ENCODE measurements at regions not wholly inside any gene's neighbourhood (a gene's known extent, or its start where the extent isn't known, plus 50 kb on each side); places are given as distances from the start of the nearest gene placed in this dataset.

DNA sequence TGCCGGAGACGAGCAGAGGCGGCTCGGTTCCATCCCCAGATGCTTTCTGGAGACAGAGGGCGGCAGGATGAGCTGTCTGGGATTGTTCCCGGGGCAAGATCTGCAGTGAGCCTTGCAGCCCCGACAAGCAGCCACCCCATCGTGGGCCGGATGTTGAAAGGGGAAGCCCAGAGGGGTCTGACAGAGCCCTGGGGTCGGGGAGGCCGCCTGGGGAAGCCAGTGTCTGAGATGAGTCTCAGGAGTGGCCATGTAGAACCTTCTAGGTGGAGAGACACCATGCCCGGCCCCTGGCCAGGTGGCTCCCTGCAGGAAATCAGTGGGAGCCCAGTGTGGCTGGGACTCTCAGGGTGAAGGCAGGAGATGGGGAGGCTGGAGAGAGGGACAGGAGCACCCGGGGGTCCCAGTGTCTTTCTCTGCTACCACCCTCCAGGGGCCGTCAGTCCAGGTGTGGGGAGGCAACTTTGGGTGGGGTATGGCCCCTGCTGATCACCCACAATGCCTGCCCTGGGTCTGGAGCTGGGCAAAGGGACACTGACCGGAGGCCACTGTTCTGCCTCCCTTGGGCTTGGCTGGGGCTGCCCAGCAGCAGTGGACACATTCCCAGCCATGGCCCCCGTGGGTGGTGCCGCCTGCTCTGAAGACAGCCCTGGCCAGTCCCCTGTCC, 128.3 kb upstream of the HS6ST1 start:
- no peaks in the 10 kb centered on the region for H3K4me1 Mint-ChIP-seq

DNA sequence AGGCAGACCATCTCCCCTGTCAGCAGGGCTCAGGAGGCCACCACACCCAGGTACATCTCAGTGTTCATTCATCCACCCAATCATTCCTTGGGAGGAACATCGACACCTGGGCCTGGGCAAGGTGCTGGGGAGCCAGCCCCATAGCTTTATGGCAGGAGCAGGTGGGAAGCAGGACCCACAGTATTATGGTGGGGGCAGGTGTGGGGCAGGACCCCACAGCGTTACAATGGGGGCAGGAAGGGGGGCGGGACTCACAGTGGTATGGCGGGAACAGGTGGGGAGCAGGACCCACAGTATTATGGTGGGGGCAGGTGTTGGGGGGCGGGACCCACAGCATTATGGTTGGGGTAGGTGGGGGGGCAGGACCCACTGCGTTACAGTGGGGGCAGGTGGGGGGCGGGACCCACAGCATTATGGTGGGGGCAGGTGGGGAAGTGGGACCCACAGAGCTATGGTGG, 128.9 kb upstream of the HS6ST1 start:
- no peak for DNase-seq
- H3K36me3 Mint-ChIP-seq = no peaks in the 10 kb centered on the region
- peaks cover 0 to 8% (median 3%) of the 10 kb centered on the region in 3 donors for H3K27me3 Mint-ChIP-seq (ENCODE audit: low read depth in 3 of 3)
- H3K27ac Mint-ChIP-seq = no peak overlapping the region
- H3K4me3 Mint-ChIP-seq = no peak overlapping the region
- H3K4me1 Mint-ChIP-seq = no peaks in the 10 kb centered on the region
- H3K9me3 Mint-ChIP-seq = peaks cover 0 to 1% (median 0%) of the 10 kb centered on the region in 6 donors

More for the DNA sequence above, 128.3 kb upstream of the HS6ST1 start:
- H3K9me3 Mint-ChIP-seq = no peaks in the 10 kb centered on the region
- H3K27me3 Mint-ChIP-seq (ENCODE audit: low read depth in 3 of 3) = peaks cover 0 to 5% (median 3%) of the 10 kb centered on the region in 3 donors
- no peaks in the 10 kb centered on the region for H3K36me3 Mint-ChIP-seq
- H3K4me3 Mint-ChIP-seq = no peak overlapping the region
- H3K27ac Mint-ChIP-seq = no peak overlapping the region
- no peak for DNase-seq

GRCh38 chr2:128448331-128449225, 129.9 kb upstream of the HS6ST1 start:
- Mint-ChIP-seq H3K36me3 (no peaks in the 10 kb centered on the region), H3K27ac (no peak overlapping the region), H3K9me3 (peaks cover 0 to 1% (median 0%) of the 10 kb centered on the region in 6 donors), H3K4me1 (no peaks in the 10 kb centered on the region), H3K27me3 (ENCODE audit: low read depth in 3 of 3) (peaks cover 0 to 12% (median 3%) of the 10 kb centered on the region in 3 donors), H3K4me3 (no peak overlapping the region)
- no peak for DNase-seq

- H3K27ac Mint-ChIP-seq = no peak overlapping the region
Observed at GRCh38 chr2:128449226-128450061, 130.8 kb upstream of the HS6ST1 start.

GRCh38 chr2:128450211-128451024, 131.8 kb upstream of the HS6ST1 start:
- no peak for DNase-seq
- Mint-ChIP-seq H3K9me3 (peaks cover 0 to 1% (median 0%) of the 10 kb centered on the region in 6 donors), H3K4me1 (no peaks in the 10 kb centered on the region), H3K27me3 (ENCODE audit: low read depth in 3 of 3) (peaks cover 0 to 10% (median 3%) of the 10 kb centered on the region in 3 donors), H3K36me3 (no peaks in the 10 kb centered on the region), H3K27ac (no peak overlapping the region), H3K4me3 (no peak overlapping the region)

More at GRCh38 chr2:128449226-128450061, 130.8 kb upstream of the HS6ST1 start:
- Mint-ChIP-seq H3K4me1 (no peaks in the 10 kb centered on the region), H3K9me3 (peaks cover 0 to 1% (median 0%) of the 10 kb centered on the region in 6 donors), H3K4me3 (no peak overlapping the region), H3K36me3 (no peaks in the 10 kb centered on the region), H3K27me3 (ENCODE audit: low read depth in 3 of 3) (peaks cover 0 to 12% (median 3%) of the 10 kb centered on the region in 3 donors)
- DNase-seq = no peak

GRCh38 chr2:128451084-128452023, 132.7 kb upstream of the HS6ST1 start:
- no peak overlapping the region for H3K27ac Mint-ChIP-seq
- peaks cover 0 to 1% (median 0%) of the 10 kb centered on the region in 6 donors for H3K9me3 Mint-ChIP-seq
- H3K27me3 Mint-ChIP-seq (ENCODE audit: low read depth in 3 of 3) = peaks cover 0 to 12% (median 3%) of the 10 kb centered on the region in 3 donors
- H3K4me3 Mint-ChIP-seq = no peak overlapping the region
- DNase-seq = no peak
- H3K4me1 Mint-ChIP-seq = no peaks in the 10 kb centered on the region
- H3K36me3 Mint-ChIP-seq = no peaks in the 10 kb centered on the region

- H3K9me3 Mint-ChIP-seq = peaks cover 0 to 3% (median 0%) of the 10 kb centered on the region in 6 donors
- no peak overlapping the region for H3K4me3 Mint-ChIP-seq
- no peak for DNase-seq
- H3K27me3 Mint-ChIP-seq (ENCODE audit: low read depth in 3 of 3) = peaks cover 0 to 13% (median 2%) of the 10 kb centered on the region in 3 donors
- no peaks in the 10 kb centered on the region for H3K36me3 Mint-ChIP-seq
- H3K27ac Mint-ChIP-seq = no peak overlapping the region
- H3K4me1 Mint-ChIP-seq = no peaks in the 10 kb centered on the region
Observed at GRCh38 chr2:128452024-128452411, 133.3 kb upstream of the HS6ST1 start.

DNA sequence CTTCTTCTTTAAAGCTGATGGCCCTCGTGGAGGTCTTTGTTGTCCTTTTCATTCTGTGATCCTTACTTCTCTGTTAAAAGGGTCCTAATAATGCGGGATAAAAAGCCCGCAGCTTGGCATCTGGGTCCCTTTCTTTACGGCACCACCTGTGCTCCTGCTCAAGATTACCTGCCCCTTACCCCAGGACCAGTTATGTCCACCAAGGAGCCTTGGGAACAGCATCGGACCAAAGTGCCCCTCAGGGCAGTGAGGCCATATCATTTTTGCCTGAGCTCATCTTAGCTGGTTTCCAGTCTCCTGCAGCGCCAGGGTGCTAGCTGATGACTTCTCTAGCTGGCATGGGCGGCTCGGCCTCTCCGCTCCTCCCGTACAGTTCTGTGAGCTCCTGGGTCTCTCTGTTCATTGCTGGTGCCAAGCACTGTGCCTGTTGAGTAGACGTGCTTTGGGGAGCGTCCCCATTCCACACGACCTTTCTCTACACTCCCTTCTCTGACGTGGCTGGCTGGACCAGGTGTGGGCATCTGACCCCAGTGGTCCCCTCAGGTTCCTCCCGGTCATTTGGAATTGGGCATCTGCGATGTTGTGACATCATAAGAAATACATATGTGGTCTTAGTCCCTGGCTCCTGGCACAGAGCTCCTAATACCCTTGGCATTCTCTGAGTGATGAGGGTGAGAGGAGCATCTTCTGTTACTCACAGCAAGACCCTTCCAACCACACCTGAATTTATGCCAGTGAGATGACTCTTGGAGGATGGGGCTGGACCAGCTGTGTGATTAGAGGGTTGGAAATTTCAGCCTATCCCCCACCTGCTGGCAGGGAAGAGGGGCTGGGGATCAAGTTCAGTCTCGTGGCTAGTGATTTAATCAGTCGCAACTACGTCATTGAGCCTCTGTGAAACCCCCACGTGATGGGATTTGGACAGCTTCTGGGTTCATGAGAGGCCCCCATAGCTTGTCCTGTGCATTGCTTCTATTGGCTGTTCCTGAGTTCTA, 134.2 kb upstream of the HS6ST1 start:
- H3K4me1 Mint-ChIP-seq = no peaks in the 10 kb centered on the region
- no peaks in the 10 kb centered on the region for H3K36me3 Mint-ChIP-seq
- peaks cover 0 to 13% (median 2%) of the 10 kb centered on the region in 3 donors for H3K27me3 Mint-ChIP-seq (ENCODE audit: low read depth in 3 of 3)
- H3K27ac Mint-ChIP-seq = no peak overlapping the region
- H3K9me3 Mint-ChIP-seq = peaks cover 0 to 3% (median 0%) of the 10 kb centered on the region in 6 donors
- no peak for DNase-seq
- no peak overlapping the region for H3K4me3 Mint-ChIP-seq

DNA sequence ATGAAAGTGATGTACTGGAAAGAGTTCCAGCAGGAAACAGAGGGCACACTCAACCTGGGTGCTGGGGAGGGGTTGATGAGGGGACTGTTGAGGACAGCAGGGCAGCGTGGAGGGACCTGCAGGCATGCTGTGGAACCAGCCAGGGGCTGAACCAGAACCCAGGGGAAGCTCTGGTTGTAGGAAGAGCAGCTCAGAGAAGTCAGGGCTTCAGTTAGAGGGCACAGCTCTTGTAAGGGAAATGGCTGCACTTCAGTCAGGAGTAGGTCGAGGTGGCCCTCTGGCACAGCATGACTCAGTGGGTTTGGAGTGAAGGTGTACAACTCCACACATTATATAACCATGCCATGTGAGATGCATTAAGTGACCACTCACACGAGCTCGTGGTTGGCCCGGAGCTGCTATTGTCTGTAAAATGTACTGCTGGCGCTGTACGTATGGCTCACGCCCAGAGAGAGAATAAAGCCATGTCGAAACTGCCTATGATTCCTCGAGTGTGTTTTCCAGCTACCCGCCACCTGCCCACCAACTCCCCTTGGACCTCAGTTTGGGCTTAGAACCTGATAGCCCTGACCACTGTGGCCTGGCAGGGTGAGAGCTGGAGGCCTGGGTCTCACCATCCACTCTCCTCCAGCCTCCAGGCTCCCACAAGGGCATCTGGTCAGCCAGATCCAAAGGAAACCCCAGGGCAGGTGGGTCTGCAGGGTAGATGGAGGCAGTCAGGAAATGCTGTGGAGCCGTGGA, 136.5 kb upstream of the HS6ST1 start:
- H3K9me3 Mint-ChIP-seq = peaks cover 0 to 3% (median 0%) of the 10 kb centered on the region in 6 donors
- H3K27me3 Mint-ChIP-seq (ENCODE audit: low read depth in 3 of 3) = peaks cover 0 to 13% (median 1%) of the 10 kb centered on the region in 3 donors
- H3K36me3 Mint-ChIP-seq = no peaks in the 10 kb centered on the region
- no peak for DNase-seq
- H3K27ac Mint-ChIP-seq = no peak overlapping the region
- H3K4me3 Mint-ChIP-seq = no peak overlapping the region
- H3K4me1 Mint-ChIP-seq = no peaks in the 10 kb centered on the region

DNA sequence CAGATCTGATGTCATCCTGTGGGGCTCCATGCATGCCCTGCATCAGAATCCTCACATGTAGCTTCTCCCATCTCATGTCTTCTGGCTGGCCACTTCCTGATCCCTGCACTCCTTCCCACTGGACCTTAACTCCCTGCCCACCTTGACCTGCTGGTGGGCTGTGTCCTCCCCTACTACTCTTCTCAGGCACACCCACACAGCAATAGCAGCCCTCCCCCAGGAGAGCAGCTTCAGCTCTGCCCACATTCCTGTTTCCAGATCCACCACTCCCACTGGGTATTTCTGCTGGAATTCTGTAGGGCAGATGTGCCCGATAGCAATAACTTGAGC, 137.0 kb upstream of the HS6ST1 start:
- no peak overlapping the region for H3K4me3 Mint-ChIP-seq
- no peaks in the 10 kb centered on the region for H3K36me3 Mint-ChIP-seq
- no peaks in the 10 kb centered on the region for H3K4me1 Mint-ChIP-seq
- peaks cover 0 to 3% (median 0%) of the 10 kb centered on the region in 6 donors for H3K9me3 Mint-ChIP-seq
- H3K27me3 Mint-ChIP-seq (ENCODE audit: low read depth in 3 of 3) = peaks cover 0 to 13% (median 1%) of the 10 kb centered on the region in 3 donors
- H3K27ac Mint-ChIP-seq = no peak overlapping the region
- DNase-seq = no peak

- H3K4me3 Mint-ChIP-seq = no peak overlapping the region
Observed at GRCh38 chr2:128456281-128456680, 137.6 kb upstream of the HS6ST1 start.

More at GRCh38 chr2:128456281-128456680, 137.6 kb upstream of the HS6ST1 start:
- Mint-ChIP-seq H3K27ac (no peak overlapping the region), H3K27me3 (ENCODE audit: low read depth in 3 of 3) (peaks cover 0 to 13% (median 1%) of the 10 kb centered on the region in 3 donors), H3K36me3 (no peaks in the 10 kb centered on the region), H3K9me3 (peaks cover 0 to 4% (median 0%) of the 10 kb centered on the region in 6 donors), H3K4me1 (no peaks in the 10 kb centered on the region)
- DNase-seq = no peak
